Trophoblast cell (in vitro differentiated cells and primary cell): ENCODE measurements at regions not wholly inside any gene's neighbourhood (a gene's known extent, or its start where the extent isn't known, plus 50 kb on each side); places are given as distances from the start of the nearest gene placed in this dataset.

Experiments used
- DNase-seq, 2 donors: peaks; one replicate each; pipeline ENCODE4 v3.0.0-alpha.2; 2016
- H2AFZ ChIP-seq: 2 replicates; pipeline ENCODE4 v1.6.1; 2013; ENCODE audit warnings: low read length, moderate library complexity, mild to moderate bottlenecking; ENCODE audit not compliant: insufficient read depth, poor library complexity
- H2AK5ac ChIP-seq: 2 replicates; pipeline ENCODE4 v1.6.1; 2013; ENCODE audit warnings: mild to moderate bottlenecking, low read length
- H2BK120ac ChIP-seq: 2 replicates; pipeline ENCODE4 v1.6.1; 2013; ENCODE audit warnings: low read length, mild to moderate bottlenecking, moderate library complexity; ENCODE audit not compliant: insufficient read depth, poor library complexity
- H2BK12ac ChIP-seq: 2 replicates; pipeline ENCODE4 v1.6.1; 2013; ENCODE audit warnings: mild to moderate bottlenecking, low read length, moderate library complexity
- H2BK5ac ChIP-seq: 2 replicates; pipeline ENCODE4 v1.6.1; 2013; ENCODE audit warnings: low read length, low read depth, moderate library complexity, mild to moderate bottlenecking; ENCODE audit not compliant: poor library complexity
- H3K14ac ChIP-seq: 2 replicates; pipeline ENCODE4 v1.6.1; 2013; ENCODE audit warnings: mild to moderate bottlenecking, low read length
- H3K18ac ChIP-seq: 2 replicates; pipeline ENCODE4 v1.6.1; 2013; ENCODE audit warnings: mild to moderate bottlenecking, low read length
- H3K23ac ChIP-seq: 2 replicates; pipeline ENCODE4 v1.6.1; 2013; ENCODE audit warnings: low read length
- H3K27ac ChIP-seq: 2 replicates; pipeline ENCODE4 v1.5.1; 2013; ENCODE audit warnings: low read depth, mild to moderate bottlenecking, inconsistent platforms, low read length, moderate library complexity
- H3K27me3 ChIP-seq: 2 replicates; pipeline ENCODE4 v1.6.1; 2013; ENCODE audit warnings: inconsistent platforms, mild to moderate bottlenecking, low read length, moderate library complexity; ENCODE audit not compliant: insufficient read depth
- H3K36me3 ChIP-seq, 2 experiments: 1 replicate in 1 of 2; 2 replicates in 1 of 2; pipeline ENCODE4 v1.6.1; 2013; ENCODE audit warnings: low read length in 2 of 2, mild to moderate bottlenecking in 2 of 2, moderate library complexity in 1 of 2; ENCODE audit not compliant: insufficient read depth in 2 of 2, control insufficient read depth in 1 of 2
- H3K4ac ChIP-seq: 2 replicates; pipeline ENCODE4 v1.6.1; 2013; ENCODE audit warnings: low read depth, mild to moderate bottlenecking, low read length, moderate library complexity
- H3K4me1 ChIP-seq, 2 experiments: 1 replicate in 1 of 2; 2 replicates in 1 of 2; pipeline ENCODE4 v1.6.1; 2013; ENCODE audit warnings: low read length in 2 of 2, mild to moderate bottlenecking in 2 of 2, moderate library complexity in 1 of 2; ENCODE audit not compliant: insufficient read depth in 2 of 2, control insufficient read depth in 1 of 2
- H3K4me2 ChIP-seq: 2 replicates; pipeline ENCODE4 v1.6.1; 2013; ENCODE audit warnings: inconsistent platforms, mild to moderate bottlenecking, low read length, moderate library complexity
- H3K4me3 ChIP-seq: 2 replicates; pipeline ENCODE4 v1.5.1; 2013; ENCODE audit warnings: mild to moderate bottlenecking, low read depth, low read length, inconsistent platforms
- H3K79me1 ChIP-seq: one replicate; pipeline ENCODE4 v1.6.1; 2013; ENCODE audit warnings: low read length
- H3K79me2 ChIP-seq: 2 replicates; pipeline ENCODE4 v1.6.1; 2013; ENCODE audit warnings: low read length, mild to moderate bottlenecking; ENCODE audit not compliant: control insufficient read depth, insufficient read depth, poor library complexity
- H3K9ac ChIP-seq: 2 replicates; pipeline ENCODE4 v1.6.1; 2013; ENCODE audit warnings: mild to moderate bottlenecking, low read length
- H3K9me3 ChIP-seq: 2 replicates; pipeline ENCODE4 v1.6.1; 2013; ENCODE audit warnings: low read depth, mild to moderate bottlenecking, control low read depth, inconsistent platforms, low read length; ENCODE audit not compliant: insufficient read depth
- H4K12ac ChIP-seq: 2 replicates; pipeline ENCODE4 v1.6.1; 2013; ENCODE audit warnings: low read depth, mild to moderate bottlenecking, low read length, moderate library complexity
- H4K8ac ChIP-seq: 2 replicates; pipeline ENCODE4 v1.6.1; 2013; ENCODE audit warnings: low read depth, mild to moderate bottlenecking, low read length, moderate library complexity
- H4K91ac ChIP-seq: one replicate; pipeline ENCODE4 v1.6.1; 2013; ENCODE audit warnings: low read depth, mild to moderate bottlenecking, low read length, moderate library complexity
- WGBS: extraction: QIAGEN DNeasy Blood & Tissue Kit; methylation state at CpG from one replicate; pipeline ENCODE4 v1.1.7; 2013; ENCODE audit warnings: missing lambda C conversion rate; ENCODE audit not compliant: insufficient read length, insufficient coverage; ENCODE audit errors: extremely low coverage; 5-methylcytosine and 5-hydroxymethylcytosine counted together

GRCh38 chr2:239732666-239733010 lies 292.5 kb downstream of the NDUFA10 start:
- no peak overlapping the region for H3K4ac ChIP-seq
- H3K79me1 ChIP-seq = no peaks in the 10 kb centered on the region
- no peak for DNase-seq
- H2AFZ ChIP-seq = no peak overlapping the region
- H3K23ac ChIP-seq = no peak overlapping the region
- no CpG with 5 or more reads among the region's 6 CpGs for WGBS
- H3K36me3 ChIP-seq = no peaks in the 10 kb centered on the region
- no peak overlapping the region for H3K4me3 ChIP-seq
- H2BK120ac ChIP-seq = no peak overlapping the region
- H3K27me3 ChIP-seq = no peaks in the 10 kb centered on the region
- no peak overlapping the region for H4K91ac ChIP-seq
- H2AK5ac ChIP-seq = no peak overlapping the region
- H3K79me2 ChIP-seq = no peaks in the 10 kb centered on the region
- H3K9ac ChIP-seq = no peak overlapping the region
- no peak overlapping the region for H3K14ac ChIP-seq
- H4K8ac ChIP-seq = no peak overlapping the region
- no peak overlapping the region for H3K18ac ChIP-seq
- no peak overlapping the region for H2BK5ac ChIP-seq
- no peak overlapping the region for H4K12ac ChIP-seq
- no peak overlapping the region for H3K4me2 ChIP-seq
- H2BK12ac ChIP-seq = no peak overlapping the region
- no peak overlapping the region for H3K27ac ChIP-seq
- H3K4me1 ChIP-seq = no peaks in the 10 kb centered on the region
- H3K9me3 ChIP-seq = peaks cover 4% of the 10 kb centered on the region

GRCh38 chr2:239731998-239732665 lies 293.0 kb downstream of the NDUFA10 start:
- no peak overlapping the region for H3K18ac ChIP-seq
- no peak overlapping the region for H3K4ac ChIP-seq
- H3K14ac ChIP-seq = no peak overlapping the region
- WGBS = no CpG with 5 or more reads among the region's 6 CpGs
- H3K4me1 ChIP-seq = no peaks in the 10 kb centered on the region
- peaks cover 4% of the 10 kb centered on the region for H3K9me3 ChIP-seq
- H2BK5ac ChIP-seq = no peak overlapping the region
- no peak overlapping the region for H3K9ac ChIP-seq
- H3K4me2 ChIP-seq = no peak overlapping the region
- no peak overlapping the region for H2BK120ac ChIP-seq
- no peaks in the 10 kb centered on the region for H3K79me2 ChIP-seq
- no peak overlapping the region for H4K12ac ChIP-seq
- H2AK5ac ChIP-seq = no peak overlapping the region
- no peak overlapping the region for H3K27ac ChIP-seq
- H4K8ac ChIP-seq = no peak overlapping the region
- DNase-seq = no peak
- no peak overlapping the region for H2BK12ac ChIP-seq
- no peak overlapping the region for H3K4me3 ChIP-seq
- H4K91ac ChIP-seq = no peak overlapping the region
- H3K23ac ChIP-seq = no peak overlapping the region
- H3K27me3 ChIP-seq = no peaks in the 10 kb centered on the region
- no peak overlapping the region for H2AFZ ChIP-seq
- no peaks in the 10 kb centered on the region for H3K79me1 ChIP-seq
- H3K36me3 ChIP-seq = no peaks in the 10 kb centered on the region

GRCh38 chr2:239731422-239731821 lies 293.7 kb downstream of the NDUFA10 start:
- Histone ChIP-seq H2BK5ac (no peak overlapping the region), H3K27ac (no peak overlapping the region), H3K14ac (no peak overlapping the region), H3K4ac (no peak overlapping the region), H2AK5ac (no peak overlapping the region), H4K91ac (no peak overlapping the region), H3K23ac (no peak overlapping the region), H3K27me3 (no peaks in the 10 kb centered on the region), H2BK120ac (no peak overlapping the region), H3K4me2 (no peak overlapping the region), H3K9me3 (peaks cover 4% of the 10 kb centered on the region), H3K4me1 (no peaks in the 10 kb centered on the region), H3K79me1 (no peaks in the 10 kb centered on the region), H3K36me3 (no peaks in the 10 kb centered on the region), H4K8ac (no peak overlapping the region), H3K4me3 (no peak overlapping the region), H2AFZ (no peak overlapping the region), H4K12ac (no peak overlapping the region), H3K18ac (no peak overlapping the region), H3K79me2 (no peaks in the 10 kb centered on the region), H3K9ac (no peak overlapping the region), H2BK12ac (no peak overlapping the region)
- DNase-seq = no peak
- no CpG with 5 or more reads among the region's 10 CpGs for WGBS

- H3K14ac ChIP-seq = no peak overlapping the region
- no peak overlapping the region for H3K23ac ChIP-seq
- H2BK120ac ChIP-seq = no peak overlapping the region
- no CpG with 5 or more reads among the region's 8 CpGs for WGBS
- no peak overlapping the region for H4K12ac ChIP-seq
- H2AFZ ChIP-seq = no peak overlapping the region
- no peak overlapping the region for H3K18ac ChIP-seq
- H4K91ac ChIP-seq = no peak overlapping the region
- H2BK5ac ChIP-seq = no peak overlapping the region
- no peak overlapping the region for H4K8ac ChIP-seq
- H3K9ac ChIP-seq = no peak overlapping the region
- no peaks in the 10 kb centered on the region for H3K4me1 ChIP-seq
- H3K4ac ChIP-seq = no peak overlapping the region
- no peak overlapping the region for H2BK12ac ChIP-seq
- H3K79me2 ChIP-seq = no peaks in the 10 kb centered on the region
- H3K4me3 ChIP-seq = no peak overlapping the region
- DNase-seq = no peak
- H3K9me3 ChIP-seq = peaks cover 4% of the 10 kb centered on the region
- H3K79me1 ChIP-seq = no peaks in the 10 kb centered on the region
- no peak overlapping the region for H2AK5ac ChIP-seq
- no peak overlapping the region for H3K4me2 ChIP-seq
- H3K27ac ChIP-seq = no peak overlapping the region
- no peaks in the 10 kb centered on the region for H3K27me3 ChIP-seq
- H3K36me3 ChIP-seq = no peaks in the 10 kb centered on the region
Observed at GRCh38 chr2:239730897-239731296, 294.2 kb downstream of the NDUFA10 start.
